Esophagus squamous epithelium (tissue), 4 donors: ENCODE measurements at regions not wholly inside any gene's neighbourhood (a gene's known extent, or its start where the extent isn't known, plus 50 kb on each side); places are given as distances from the start of the nearest gene placed in this dataset.

Source experiments
- CTCF ChIP-seq, 6 experiments: fragments of 450-650 bp in 4 of 6; fragments of 200-600 bp in 2 of 6; sonication (generic) in 2 of 6; IDR thresholded peaks; one replicate each; pipeline ENCODE4 v1.5.1; 2016 to 2019; ENCODE audit warnings: antibody characterized with exemption in 6 of 6, mild to moderate bottlenecking in 4 of 6, moderate library complexity in 4 of 6
- POLR2A ChIP-seq, 4 donors: fragments of 450-650 bp; IDR thresholded peaks; one replicate each; pipeline ENCODE4 v1.6.1; 2017; ENCODE audit warnings: antibody characterized with exemption in 4 of 4, mild to moderate bottlenecking in 4 of 4, moderate library complexity in 3 of 4

GRCh38 chr10:29850371-29850770 is 209.0 kb downstream of the JCAD start:
- TF ChIP-seq CTCF (IDR thresholded peaks at IDR 0.05) = no peak
- no peak for TF ChIP-seq POLR2A (IDR thresholded peaks at IDR 0.05)
